GM10266 (cell line): ENCODE measurements at regions not wholly inside any gene's neighbourhood (a gene's known extent, or its start where the extent isn't known, plus 50 kb on each side); places are given as distances from the start of the nearest gene placed in this dataset.

Source experiments
- DNase-seq: peaks from one replicate; pipeline ENCODE4 v3.0.0; 2012; ENCODE audit errors: extremely low spot score
- TF ChIP-seq, protein P1 (sequence below): IDR thresholded peaks from 2 replicates; pipeline ENCODE4 v1.5.1; 2012; ENCODE audit warnings: mild to moderate bottlenecking, low read depth; ENCODE audit not compliant: control insufficient read depth, insufficient read depth; ENCODE audit errors: missing control alignments

GRCh38 chr3:26256224-26256623 is 366.3 kb upstream of the LRRC3B start:
- DNase-seq, result no peak
- TF ChIP-seq, protein P1, sequence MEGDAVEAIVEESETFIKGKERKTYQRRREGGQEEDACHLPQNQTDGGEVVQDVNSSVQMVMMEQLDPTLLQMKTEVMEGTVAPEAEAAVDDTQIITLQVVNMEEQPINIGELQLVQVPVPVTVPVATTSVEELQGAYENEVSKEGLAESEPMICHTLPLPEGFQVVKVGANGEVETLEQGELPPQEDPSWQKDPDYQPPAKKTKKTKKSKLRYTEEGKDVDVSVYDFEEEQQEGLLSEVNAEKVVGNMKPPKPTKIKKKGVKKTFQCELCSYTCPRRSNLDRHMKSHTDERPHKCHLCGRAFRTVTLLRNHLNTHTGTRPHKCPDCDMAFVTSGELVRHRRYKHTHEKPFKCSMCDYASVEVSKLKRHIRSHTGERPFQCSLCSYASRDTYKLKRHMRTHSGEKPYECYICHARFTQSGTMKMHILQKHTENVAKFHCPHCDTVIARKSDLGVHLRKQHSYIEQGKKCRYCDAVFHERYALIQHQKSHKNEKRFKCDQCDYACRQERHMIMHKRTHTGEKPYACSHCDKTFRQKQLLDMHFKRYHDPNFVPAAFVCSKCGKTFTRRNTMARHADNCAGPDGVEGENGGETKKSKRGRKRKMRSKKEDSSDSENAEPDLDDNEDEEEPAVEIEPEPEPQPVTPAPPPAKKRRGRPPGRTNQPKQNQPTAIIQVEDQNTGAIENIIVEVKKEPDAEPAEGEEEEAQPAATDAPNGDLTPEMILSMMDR, result no peak

GRCh38 chr3:26259176-26259575 is 363.4 kb upstream of the LRRC3B start:
- TF ChIP-seq, protein P1, result no peak
- DNase-seq, result no peak

GRCh38 chr3:26260139-26260538 is 362.4 kb upstream of the LRRC3B start:
- TF ChIP-seq, protein P1, result no peak
- DNase-seq, result no peak

- no peak for DNase-seq
- TF ChIP-seq, protein P1, result no peak
These were observed 357.9 kb upstream of the LRRC3B start for GRCh38 chr3:26264708-26265107.

GRCh38 chr3:26271848-26272247 is 350.7 kb upstream of the LRRC3B start:
- no peak for DNase-seq
- TF ChIP-seq, protein P1, result no peak

DNA sequence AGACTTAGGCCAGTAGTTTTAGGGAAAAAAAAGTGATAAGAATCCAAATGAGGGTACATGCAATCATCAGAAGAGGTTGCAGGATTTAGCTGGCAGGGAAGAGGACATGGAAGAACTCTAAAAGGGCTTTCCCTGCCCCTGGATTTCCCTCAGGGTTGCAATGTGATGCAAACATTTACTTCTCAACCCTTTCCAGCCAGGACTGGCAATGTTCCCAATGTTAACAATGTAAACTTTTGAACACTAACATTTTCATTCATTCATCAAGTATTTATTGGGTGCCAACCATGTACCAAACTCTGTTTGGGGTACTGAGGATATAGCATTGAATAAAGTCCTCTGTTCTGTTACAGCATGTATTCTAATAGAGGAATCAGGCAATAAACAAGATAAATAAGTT is 349.4 kb upstream of the LRRC3B start:
- TF ChIP-seq, protein P1, result no peak

DNA sequence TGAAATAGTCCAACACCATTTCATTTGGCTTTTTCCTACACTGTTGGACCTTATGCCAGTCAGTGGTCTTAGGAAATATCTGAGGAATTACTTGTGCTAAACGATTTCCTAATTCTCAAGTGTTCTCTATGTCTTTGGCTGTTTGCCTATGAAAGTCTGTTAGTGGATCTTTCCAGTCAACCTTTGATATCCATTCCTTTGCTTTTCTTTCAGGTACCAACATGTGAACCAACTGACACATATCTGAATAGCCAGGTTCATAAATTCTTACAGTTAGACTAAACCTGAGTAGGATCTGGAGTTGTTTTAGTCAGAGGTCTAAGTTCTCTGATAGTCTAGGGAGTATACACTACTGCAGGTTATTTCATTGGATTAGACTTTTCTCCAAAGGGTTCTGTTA is 343.5 kb upstream of the LRRC3B start:
- no peak for DNase-seq
- TF ChIP-seq, protein P1, result no peak

More for the DNA sequence above, 349.4 kb upstream of the LRRC3B start:
- DNase-seq, result no peak
